OCI-LY1 (cell line): ENCODE measurements at regions not wholly inside any gene's neighbourhood (a gene's known extent, or its start where the extent isn't known, plus 50 kb on each side); places are given as distances from the start of the nearest gene placed in this dataset.

Source experiments
- H2AFZ ChIP-seq: fragments of 200-600 bp; sonication (generic), shearing (Covaris generic); 2 replicates; pipeline ENCODE4 v1.6.0; 2014; ENCODE audit warnings: antibody characterized with exemption, mild to moderate bottlenecking, low read length
- H3F3A ChIP-seq: fragments of 200-600 bp; sonication (generic), shearing (Covaris generic); 2 replicates; pipeline ENCODE4 v1.6.0; 2014; ENCODE audit warnings: mild to moderate bottlenecking, antibody characterized with exemption, low read length, moderate library complexity; ENCODE audit not compliant: insufficient read depth
- H3K27ac ChIP-seq: fragments of 200-600 bp; sonication (generic); 2 replicates; pipeline ENCODE4 v1.5.1; 2014; ENCODE audit warnings: low read length, mixed run types, mild to moderate bottlenecking, low read depth; ENCODE audit not compliant: poor library complexity, severe bottlenecking
- H3K27me3 ChIP-seq: fragments of 200-600 bp; sonication (generic); 2 replicates; pipeline ENCODE4 v1.6.0; 2014; ENCODE audit warnings: antibody characterized with exemption, mild to moderate bottlenecking, low read length, moderate library complexity; ENCODE audit not compliant: insufficient read depth
- H3K36me3 ChIP-seq: fragments of 200-600 bp; sonication (generic); 2 replicates; pipeline ENCODE4 v1.6.1; 2014; ENCODE audit warnings: mild to moderate bottlenecking, antibody characterized with exemption, low read length, moderate library complexity, mixed read lengths; ENCODE audit not compliant: insufficient read depth
- H3K4me1 ChIP-seq: fragments of 200-600 bp; sonication (generic); 2 replicates; pipeline ENCODE4 v1.5.1; 2014; ENCODE audit warnings: mild to moderate bottlenecking, low read length, moderate library complexity; ENCODE audit not compliant: insufficient read depth, severe bottlenecking
- H3K4me2 ChIP-seq: fragments of 200-600 bp; sonication (generic), shearing (Covaris generic); 2 replicates; pipeline ENCODE4 v1.6.1; 2014; ENCODE audit warnings: low read length
- H3K4me3 ChIP-seq: fragments of 200-600 bp; sonication (generic); 2 replicates; pipeline ENCODE4 v1.5.1; 2014; ENCODE audit warnings: low read length, low read depth, mild to moderate bottlenecking, mixed read lengths; ENCODE audit not compliant: poor library complexity, severe bottlenecking
- H3K79me2 ChIP-seq: fragments of 200-600 bp; shearing (Covaris generic); 2 replicates; pipeline ENCODE4 v1.6.1; 2016; ENCODE audit warnings: mixed run types, low read length, mixed read lengths; ENCODE audit not compliant: insufficient read depth
- H3K9ac ChIP-seq: fragments of 200-600 bp; sonication (generic), shearing (Covaris generic); 2 replicates; pipeline ENCODE4 v1.6.1; 2014; ENCODE audit warnings: mild to moderate bottlenecking, low read length, mixed read lengths
- H3K9me2 ChIP-seq: fragments of 200-600 bp; sonication (generic), shearing (Covaris generic); 2 replicates; pipeline ENCODE4 v1.6.1; 2014; ENCODE audit warnings: low read depth, mild to moderate bottlenecking, low read length, mixed read lengths
- H3K9me3 ChIP-seq: fragments of 200-600 bp; shearing (Covaris generic); 2 replicates; pipeline ENCODE4 v1.6.1; 2014; ENCODE audit warnings: low read length, mixed read lengths
- H4K20me1 ChIP-seq: fragments of 200-600 bp; sonication (generic), shearing (Covaris generic); 2 replicates; pipeline ENCODE4 v1.6.0; 2016; ENCODE audit warnings: mild to moderate bottlenecking, low read length; ENCODE audit not compliant: insufficient read depth
- CTCF ChIP-seq: fragments of 200-600 bp; sonication (generic), shearing (Covaris generic); IDR thresholded peaks from 2 replicates; pipeline ENCODE4 v1.5.1; 2017; ENCODE audit warnings: mild to moderate bottlenecking, antibody characterized with exemption, low read length, moderate library complexity, mixed read lengths
- EZH2 ChIP-seq: fragments of 200-600 bp; sonication (generic), shearing (Covaris generic); IDR thresholded peaks from 2 replicates; pipeline ENCODE4 v1.8.0; 2017; ENCODE audit warnings: borderline replicate concordance, mixed run types, mild to moderate bottlenecking, antibody characterized with exemption, low read length, moderate library complexity, mixed read lengths

GRCh38 chr1:106768501-106768900 is 288.0 kb upstream of the PRMT6 start:
- Histone ChIP-seq H3K36me3 (no peaks in the 10 kb centered on the region), H3K9me3 (no peaks in the 10 kb centered on the region), H3K4me1 (no peaks in the 10 kb centered on the region), H3F3A (no peaks in the 10 kb centered on the region), H3K27ac (no peak overlapping the region), H3K9me2 (no peaks in the 10 kb centered on the region; the same call in 1 of the 2 replicates), H4K20me1 (no peaks in the 10 kb centered on the region), H3K4me2 (no peak overlapping the region), H3K79me2 (no peaks in the 10 kb centered on the region), H3K4me3 (no peak overlapping the region), H3K27me3 (no peaks in the 10 kb centered on the region), H3K9ac (no peak overlapping the region), H2AFZ (no peak overlapping the region)
- TF ChIP-seq EZH2 (no peak), CTCF (no peak)

GRCh38 chr1:106773206-106773605 is 283.3 kb upstream of the PRMT6 start:
- Histone ChIP-seq H3K9me3 (no peaks in the 10 kb centered on the region), H3K4me3 (no peak overlapping the region), H3K36me3 (no peaks in the 10 kb centered on the region), H3K27me3 (no peaks in the 10 kb centered on the region), H3K9me2 (no peaks in the 10 kb centered on the region), H3K9ac (no peak overlapping the region), H3K27ac (no peak overlapping the region), H2AFZ (no peak overlapping the region), H3F3A (no peaks in the 10 kb centered on the region), H3K79me2 (no peaks in the 10 kb centered on the region), H3K4me1 (no peaks in the 10 kb centered on the region), H3K4me2 (no peak overlapping the region), H4K20me1 (no peaks in the 10 kb centered on the region)
- TF ChIP-seq CTCF (no peak), EZH2 (no peak)

GRCh38 chr1:106780066-106780465 is 276.4 kb upstream of the PRMT6 start:
- H3K36me3 ChIP-seq = no peaks in the 10 kb centered on the region
- H3K9ac ChIP-seq = no peak overlapping the region
- no peaks in the 10 kb centered on the region for H3K79me2 ChIP-seq
- H3K4me2 ChIP-seq = no peak overlapping the region
- H3F3A ChIP-seq = no peaks in the 10 kb centered on the region
- no peak for TF ChIP-seq EZH2
- H3K9me3 ChIP-seq = no peaks in the 10 kb centered on the region
- no peaks in the 10 kb centered on the region for H3K9me2 ChIP-seq
- no peaks in the 10 kb centered on the region for H4K20me1 ChIP-seq
- no peaks in the 10 kb centered on the region for H3K27me3 ChIP-seq
- H3K27ac ChIP-seq = no peak overlapping the region
- no peak overlapping the region for H2AFZ ChIP-seq
- H3K4me3 ChIP-seq = no peak overlapping the region
- H3K4me1 ChIP-seq = no peaks in the 10 kb centered on the region

- no peak overlapping the region for H3K4me3 ChIP-seq
- H3F3A ChIP-seq = no peaks in the 10 kb centered on the region
- H4K20me1 ChIP-seq = no peaks in the 10 kb centered on the region
- H3K79me2 ChIP-seq = no peaks in the 10 kb centered on the region
- H3K27me3 ChIP-seq = no peaks in the 10 kb centered on the region
- no peak overlapping the region for H3K9ac ChIP-seq
- no peaks in the 10 kb centered on the region for H3K36me3 ChIP-seq
- H3K27ac ChIP-seq = no peak overlapping the region
- H3K9me3 ChIP-seq = no peaks in the 10 kb centered on the region
- H3K9me2 ChIP-seq = no peaks in the 10 kb centered on the region
- TF ChIP-seq EZH2 = no peak
- TF ChIP-seq CTCF = no peak
- H2AFZ ChIP-seq = no peak overlapping the region
- H3K4me2 ChIP-seq = no peak overlapping the region
- no peaks in the 10 kb centered on the region for H3K4me1 ChIP-seq
These were observed 275.5 kb upstream of the PRMT6 start for GRCh38 chr1:106780806-106781569.
